GM23338 (cell line): ENCODE measurements at regions not wholly inside any gene's neighbourhood (a gene's known extent, or its start where the extent isn't known, plus 50 kb on each side); places are given as distances from the start of the nearest gene placed in this dataset.

Experiments
- ATAC-seq: fragments of 200-7000 bp; cut with Tn5 transposase; 3 replicates; pipeline ENCODE4 v1.9.1; 2020
- DNase-seq: peaks from one replicate; pipeline ENCODE4 v3.0.0-alpha.2; 2015; ENCODE audit warnings: low spot score
- H2AFZ ChIP-seq: fragments of 200-600 bp; sonication (generic); 2 replicates; pipeline ENCODE4 v1.8.0; 2016; ENCODE audit warnings: antibody characterized with exemption, mild to moderate bottlenecking, moderate library complexity
- H3F3A ChIP-seq: fragments of 200-600 bp; sonication (generic); replicated peaks from 2 replicates; pipeline ENCODE4 v1.8.0; 2017; ENCODE audit warnings: antibody characterized with exemption, mixed run types, low read depth
- H3K27ac ChIP-seq: fragments of 200-600 bp; sonication (generic); 2 replicates; pipeline ENCODE4 v1.6.1; 2016; ENCODE audit warnings: low read depth
- H3K27me3 ChIP-seq: fragments of 200-600 bp; sonication (generic); 2 replicates; pipeline ENCODE4 v1.8.0; 2016; ENCODE audit warnings: mild to moderate bottlenecking, mixed run types, moderate library complexity; ENCODE audit not compliant: insufficient read depth
- H3K36me3 ChIP-seq: fragments of 200-600 bp; sonication (generic); 2 replicates; pipeline ENCODE4 v1.8.0; 2016; ENCODE audit warnings: mild to moderate bottlenecking; ENCODE audit not compliant: insufficient read depth
- H3K4me1 ChIP-seq: fragments of 200-600 bp; sonication (generic); 2 replicates; pipeline ENCODE4 v1.8.0; 2016; ENCODE audit warnings: mild to moderate bottlenecking, moderate library complexity; ENCODE audit not compliant: insufficient read depth
- H3K4me2 ChIP-seq: fragments of 200-600 bp; sonication (generic); 2 replicates; pipeline ENCODE4 v1.7.1; 2017; ENCODE audit warnings: mixed run types
- H3K4me3 ChIP-seq: fragments of 200-600 bp; sonication (generic); 2 replicates; pipeline ENCODE4 v1.6.1; 2016; ENCODE audit warnings: mixed run types
- H3K79me2 ChIP-seq: fragments of 200-600 bp; sonication (generic); replicated peaks from 2 replicates; pipeline ENCODE4 v1.8.0; 2017; ENCODE audit warnings: mild to moderate bottlenecking; ENCODE audit not compliant: insufficient read depth
- H3K9me2 ChIP-seq: fragments of 200-600 bp; sonication (generic); 2 replicates; pipeline ENCODE4 v1.8.0; 2017; ENCODE audit not compliant: insufficient read depth
- H4K20me1 ChIP-seq: fragments of 200-600 bp; sonication (generic); replicated peaks from 2 replicates; pipeline ENCODE4 v1.8.0; 2017; ENCODE audit warnings: mild to moderate bottlenecking; ENCODE audit not compliant: insufficient read depth
- H3K27ac Mint-ChIP-seq: 2 replicates; pipeline ENCODE4 v1.8.0; 2020; ENCODE audit warnings: inconsistent platforms, mild to moderate bottlenecking, moderate library complexity, mixed read lengths
- H3K27me3 Mint-ChIP-seq: 3 replicates; pipeline ENCODE4 v1.8.0; 2022; ENCODE audit warnings: low read depth, mild to moderate bottlenecking, moderate library complexity, mixed read lengths, inconsistent platforms; ENCODE audit not compliant: insufficient read depth, poor library complexity
- H3K36me3 Mint-ChIP-seq: 3 replicates; pipeline ENCODE4 v1.8.0; 2021; ENCODE audit warnings: low read depth, mild to moderate bottlenecking, inconsistent platforms, moderate library complexity, mixed read lengths
- H3K4me1 Mint-ChIP-seq: 3 replicates; pipeline ENCODE4 v1.8.0; 2020; ENCODE audit warnings: mild to moderate bottlenecking, inconsistent platforms, mixed read lengths
- H3K4me3 Mint-ChIP-seq: 3 replicates; pipeline ENCODE4 v1.8.0; 2021; ENCODE audit warnings: moderate library complexity, mild to moderate bottlenecking, inconsistent platforms, mixed read lengths
- H3K9me3 Mint-ChIP-seq: 3 replicates; pipeline ENCODE4 v1.8.0; 2020; ENCODE audit warnings: moderate library complexity, mild to moderate bottlenecking, inconsistent platforms, mixed read lengths
- CREB1 ChIP-seq: fragments of 250-450 bp; sonication (Bioruptor Pico); IDR thresholded peaks from 2 replicates; pipeline ENCODE4 v1.5.0; 2020; ENCODE audit warnings: low read depth, mild to moderate bottlenecking, moderate library complexity
- ETS1 ChIP-seq: IDR thresholded peaks from 2 replicates; pipeline ENCODE4 v1.6.1; 2016; ENCODE audit warnings: antibody characterized with exemption
- EZH2 ChIP-seq: fragments of 200-600 bp; sonication (generic); IDR thresholded peaks from one replicate; pipeline ENCODE4 v1.8.0; 2017; ENCODE audit warnings: antibody characterized with exemption, mild to moderate bottlenecking, low read depth; ENCODE audit not compliant: unreplicated experiment
- EZH2phosphoT487 ChIP-seq: fragments of 200-600 bp; sonication (generic); IDR thresholded peaks from one replicate; pipeline ENCODE4 v1.8.1; 2018; ENCODE audit warnings: antibody characterized with exemption; ENCODE audit not compliant: unreplicated experiment
- JUNB ChIP-seq: IDR thresholded peaks from one replicate; pipeline ENCODE4 v1.6.1; 2016; ENCODE audit warnings: antibody characterized with exemption; ENCODE audit not compliant: unreplicated experiment
- NANOG ChIP-seq: IDR thresholded peaks from 2 replicates; pipeline ENCODE4 v1.6.1; 2016; ENCODE audit warnings: antibody characterized with exemption, borderline replicate concordance
- POLR2AphosphoS5 ChIP-seq: IDR thresholded peaks from 2 replicates; pipeline ENCODE4 v1.6.1; 2016; ENCODE audit warnings: antibody characterized with exemption, low read depth
- STAT1 ChIP-seq: IDR thresholded peaks from one replicate; pipeline ENCODE4 v1.6.1; 2016; ENCODE audit warnings: antibody characterized with exemption; ENCODE audit not compliant: unreplicated experiment
- TF ChIP-seq, protein P1 (sequence below): IDR thresholded peaks from one replicate; pipeline ENCODE4 v1.6.1; 2018; ENCODE audit warnings: antibody characterized with exemption; ENCODE audit not compliant: unreplicated experiment

- no peaks in the 10 kb centered on the region for H3K36me3 ChIP-seq
- DNase-seq (peak; percentile 16), ATAC-seq (peak; percentile 61)
- H3K27me3 ChIP-seq = no peaks in the 10 kb centered on the region
- no peak overlapping the region for H3K27ac ChIP-seq
- TF ChIP-seq, protein P1, sequence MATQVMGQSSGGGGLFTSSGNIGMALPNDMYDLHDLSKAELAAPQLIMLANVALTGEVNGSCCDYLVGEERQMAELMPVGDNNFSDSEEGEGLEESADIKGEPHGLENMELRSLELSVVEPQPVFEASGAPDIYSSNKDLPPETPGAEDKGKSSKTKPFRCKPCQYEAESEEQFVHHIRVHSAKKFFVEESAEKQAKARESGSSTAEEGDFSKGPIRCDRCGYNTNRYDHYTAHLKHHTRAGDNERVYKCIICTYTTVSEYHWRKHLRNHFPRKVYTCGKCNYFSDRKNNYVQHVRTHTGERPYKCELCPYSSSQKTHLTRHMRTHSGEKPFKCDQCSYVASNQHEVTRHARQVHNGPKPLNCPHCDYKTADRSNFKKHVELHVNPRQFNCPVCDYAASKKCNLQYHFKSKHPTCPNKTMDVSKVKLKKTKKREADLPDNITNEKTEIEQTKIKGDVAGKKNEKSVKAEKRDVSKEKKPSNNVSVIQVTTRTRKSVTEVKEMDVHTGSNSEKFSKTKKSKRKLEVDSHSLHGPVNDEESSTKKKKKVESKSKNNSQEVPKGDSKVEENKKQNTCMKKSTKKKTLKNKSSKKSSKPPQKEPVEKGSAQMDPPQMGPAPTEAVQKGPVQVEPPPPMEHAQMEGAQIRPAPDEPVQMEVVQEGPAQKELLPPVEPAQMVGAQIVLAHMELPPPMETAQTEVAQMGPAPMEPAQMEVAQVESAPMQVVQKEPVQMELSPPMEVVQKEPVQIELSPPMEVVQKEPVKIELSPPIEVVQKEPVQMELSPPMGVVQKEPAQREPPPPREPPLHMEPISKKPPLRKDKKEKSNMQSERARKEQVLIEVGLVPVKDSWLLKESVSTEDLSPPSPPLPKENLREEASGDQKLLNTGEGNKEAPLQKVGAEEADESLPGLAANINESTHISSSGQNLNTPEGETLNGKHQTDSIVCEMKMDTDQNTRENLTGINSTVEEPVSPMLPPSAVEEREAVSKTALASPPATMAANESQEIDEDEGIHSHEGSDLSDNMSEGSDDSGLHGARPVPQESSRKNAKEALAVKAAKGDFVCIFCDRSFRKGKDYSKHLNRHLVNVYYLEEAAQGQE = no peak
- no peak for TF ChIP-seq STAT1
- TF ChIP-seq EZH2phosphoT487 = no peak
- no peak for TF ChIP-seq POLR2AphosphoS5
- Mint-ChIP-seq H3K27ac (0 out of 2 replicates have a peak overlapping the region, but pooled peaks have one; percentile 12), H3K4me1 (peaks cover 11% of the 10 kb centered on the region), H3K36me3 (no peaks in the 10 kb centered on the region), H3K27me3 (no peaks in the 10 kb centered on the region), H3K4me3 (no peak overlapping the region), H3K9me3 (no peaks in the 10 kb centered on the region)
- no peak overlapping the region for H3K4me2 ChIP-seq
- no peaks in the 10 kb centered on the region for H3F3A ChIP-seq
- no peaks in the 10 kb centered on the region for H3K4me1 ChIP-seq
- no peaks in the 10 kb centered on the region for H3K9me2 ChIP-seq
- H3K4me3 ChIP-seq = no peak overlapping the region
- peak overlapping the region; percentile 35; the same call in 1 of the 2 replicates for H2AFZ ChIP-seq
- no peaks in the 10 kb centered on the region for H3K79me2 ChIP-seq
- no peaks in the 10 kb centered on the region for H4K20me1 ChIP-seq
Observed at GRCh38 chr12:84627593-84627992, 285.0 kb downstream of the SLC6A15 start.

DNA sequence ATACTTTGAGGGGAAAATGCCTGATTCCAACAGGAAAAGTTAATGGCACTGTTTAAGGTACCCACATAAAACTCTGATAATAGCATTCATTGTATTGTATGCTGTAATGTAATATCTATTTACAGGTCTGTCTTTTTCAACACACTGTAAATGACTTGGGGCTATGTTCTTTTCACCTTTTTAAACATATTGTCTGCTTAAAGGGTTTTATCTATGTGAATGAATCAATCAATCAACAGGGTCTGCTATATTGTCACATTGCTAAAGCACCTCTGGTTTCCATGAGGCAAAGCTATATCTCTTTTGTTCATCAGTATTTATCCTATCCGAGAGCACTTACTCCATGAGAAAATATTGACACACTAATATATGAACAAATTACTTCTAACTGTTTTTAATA lies 288.0 kb downstream of the SLC6A15 start:
- Mint-ChIP-seq H3K27me3 (no peaks in the 10 kb centered on the region), H3K4me3 (no peak overlapping the region), H3K36me3 (no peaks in the 10 kb centered on the region), H3K4me1 (peaks cover 5% of the 10 kb centered on the region; the same call in 2 of the 3 replicates), H3K9me3 (no peaks in the 10 kb centered on the region), H3K27ac (no peak overlapping the region)
- ATAC-seq = no peak
- Histone ChIP-seq H3F3A (no peaks in the 10 kb centered on the region), H3K79me2 (no peaks in the 10 kb centered on the region), H3K9me2 (no peaks in the 10 kb centered on the region), H3K4me3 (no peak overlapping the region), H3K27me3 (no peaks in the 10 kb centered on the region), H4K20me1 (no peaks in the 10 kb centered on the region), H3K4me2 (no peak overlapping the region), H3K4me1 (no peaks in the 10 kb centered on the region), H2AFZ (peak overlapping the region; percentile 5; the same call in 1 of the 2 replicates), H3K27ac (no peak overlapping the region), H3K36me3 (no peaks in the 10 kb centered on the region)
- DNase-seq = no peak
- no peak for TF ChIP-seq JUNB
- no peak for TF ChIP-seq CREB1 (CRISPR knock-in tag)
- no peak for TF ChIP-seq NANOG
- TF ChIP-seq ETS1 = no peak
- no peak for TF ChIP-seq EZH2
- no peak for TF ChIP-seq STAT1
- TF ChIP-seq, protein P1 = no peak
